ENCODE measurements at regions not wholly inside any gene's neighbourhood (a gene's known extent, or its start where the extent isn't known, plus 50 kb on each side); places are given as distances from the start of the nearest gene placed in this dataset.
A peak's percentile ranks its signal among the peaks of the same experiment; 100 is the strongest.

GRCh38 chr15:94535298-94536048 lies 304.1 kb downstream of the MCTP2 start:
- H3K27me3 Mint-ChIP-seq (ENCODE audit: low read depth in 3 of 3), result peaks cover 11 to 20% (median 12%) of the 10 kb centered on the region in 3 donors
- no peak for DNase-seq
- no peaks in the 10 kb centered on the region for H3K36me3 Mint-ChIP-seq
- H3K27ac Mint-ChIP-seq, result no peak overlapping the region
- H3K4me3 Mint-ChIP-seq, result no peak overlapping the region
- H3K4me1 Mint-ChIP-seq, result no peaks in the 10 kb centered on the region
- peaks cover 0 to 5% (median 0%) of the 10 kb centered on the region in 6 donors for H3K9me3 Mint-ChIP-seq

- Mint-ChIP-seq H3K27me3 (ENCODE audit: low read depth in 3 of 3) (peaks cover 11 to 20% (median 12%) of the 10 kb centered on the region in 3 donors), H3K36me3 (no peaks in the 10 kb centered on the region), H3K9me3 (peaks cover 0 to 5% (median 0%) of the 10 kb centered on the region in 6 donors), H3K4me1 (no peaks in the 10 kb centered on the region), H3K4me3 (no peak overlapping the region), H3K27ac (no peak overlapping the region)
- DNase-seq, result no peak
Measured at GRCh38 chr15:94536549-94536948, 305.2 kb downstream of the MCTP2 start.

- H3K9me3 Mint-ChIP-seq, result peaks cover 0 to 5% (median 0%) of the 10 kb centered on the region in 6 donors
- peaks cover 8 to 18% (median 14%) of the 10 kb centered on the region in 3 donors for H3K27me3 Mint-ChIP-seq (ENCODE audit: low read depth in 3 of 3)
- H3K4me3 Mint-ChIP-seq, result no peak overlapping the region
- no peaks in the 10 kb centered on the region for H3K36me3 Mint-ChIP-seq
- DNase-seq, result no peak
- no peaks in the 10 kb centered on the region for H3K4me1 Mint-ChIP-seq
- no peak overlapping the region for H3K27ac Mint-ChIP-seq
Measured at GRCh38 chr15:94538280-94538679, 306.9 kb downstream of the MCTP2 start.

- Mint-ChIP-seq H3K27me3 (ENCODE audit: low read depth in 3 of 3) (peaks cover 4 to 21% (median 11%) of the 10 kb centered on the region in 3 donors), H3K27ac (no peak overlapping the region), H3K36me3 (no peaks in the 10 kb centered on the region), H3K4me1 (no peaks in the 10 kb centered on the region), H3K9me3 (no peaks in the 10 kb centered on the region), H3K4me3 (no peak overlapping the region)
- no peak for DNase-seq
Measured at GRCh38 chr15:94542391-94542790, 311.0 kb downstream of the MCTP2 start.

GRCh38 chr15:94546808-94547207 lies 315.4 kb downstream of the MCTP2 start:
- no peaks in the 10 kb centered on the region for H3K36me3 Mint-ChIP-seq
- no peak overlapping the region for H3K4me3 Mint-ChIP-seq
- no peak overlapping the region for H3K27ac Mint-ChIP-seq
- no peak for DNase-seq
- H3K27me3 Mint-ChIP-seq (ENCODE audit: low read depth in 3 of 3), result peaks cover 2 to 15% (median 5%) of the 10 kb centered on the region in 3 donors
- peaks cover 0 to 2% (median 0%) of the 10 kb centered on the region in 6 donors for H3K9me3 Mint-ChIP-seq
- H3K4me1 Mint-ChIP-seq, result no peaks in the 10 kb centered on the region

- Mint-ChIP-seq H3K27me3 (ENCODE audit: low read depth in 3 of 3) (peaks cover 2 to 15% (median 5%) of the 10 kb centered on the region in 3 donors), H3K4me1 (no peaks in the 10 kb centered on the region), H3K4me3 (no peak overlapping the region), H3K27ac (no peak overlapping the region), H3K36me3 (no peaks in the 10 kb centered on the region), H3K9me3 (peaks cover 0 to 2% (median 0%) of the 10 kb centered on the region in 6 donors)
- DNase-seq, result no peak
Measured at GRCh38 chr15:94547711-94548110, 316.4 kb downstream of the MCTP2 start.

- peaks cover 0 to 5% (median 3%) of the 10 kb centered on the region in 3 donors for H3K27me3 Mint-ChIP-seq (ENCODE audit: low read depth in 3 of 3)
- no peak for DNase-seq
- H3K36me3 Mint-ChIP-seq, result no peaks in the 10 kb centered on the region
- no peak overlapping the region for H3K4me3 Mint-ChIP-seq
- H3K9me3 Mint-ChIP-seq, result peaks cover 0 to 2% (median 0%) of the 10 kb centered on the region in 6 donors
- no peak overlapping the region for H3K27ac Mint-ChIP-seq
- H3K4me1 Mint-ChIP-seq, result no peaks in the 10 kb centered on the region
Measured at GRCh38 chr15:94555841-94556519, 324.6 kb downstream of the MCTP2 start.

- Mint-ChIP-seq H3K27ac (no peak overlapping the region), H3K4me1 (no peaks in the 10 kb centered on the region), H3K27me3 (ENCODE audit: low read depth in 3 of 3) (peaks cover 2 to 12% (median 3%) of the 10 kb centered on the region in 3 donors), H3K4me3 (no peak overlapping the region), H3K9me3 (no peaks in the 10 kb centered on the region), H3K36me3 (no peaks in the 10 kb centered on the region)
- no peak for DNase-seq
Measured at GRCh38 chr15:94561036-94561689, 329.8 kb downstream of the MCTP2 start.

- no peaks in the 10 kb centered on the region for H3K4me1 Mint-ChIP-seq
- H3K27me3 Mint-ChIP-seq (ENCODE audit: low read depth in 3 of 3), result peaks cover 3 to 9% (median 6%) of the 10 kb centered on the region in 3 donors
- no peak for DNase-seq
- no peak overlapping the region for H3K4me3 Mint-ChIP-seq
- no peaks in the 10 kb centered on the region for H3K9me3 Mint-ChIP-seq
- no peak overlapping the region for H3K27ac Mint-ChIP-seq
- no peaks in the 10 kb centered on the region for H3K36me3 Mint-ChIP-seq
Measured at GRCh38 chr15:94563456-94563855, 332.1 kb downstream of the MCTP2 start.

- Mint-ChIP-seq H3K4me1 (peaks cover 2 to 5% of the 10 kb centered on the region in 2 donors), H3K36me3 (no peaks in the 10 kb centered on the region), H3K4me3 (no peak overlapping the region), H3K9me3 (peaks cover 0 to 4% (median 0%) of the 10 kb centered on the region in 6 donors), H3K27me3 (ENCODE audit: low read depth in 3 of 3) (peaks cover 9 to 26% (median 13%) of the 10 kb centered on the region in 3 donors), H3K27ac (no peak overlapping the region)
- DNase-seq, result peak; percentile 15 to 22 (median 21)
Measured at GRCh38 chr15:94576889-94577533, 345.6 kb downstream of the MCTP2 start.

- H3K4me3 Mint-ChIP-seq, result no peak overlapping the region
- peaks cover 15 to 34% (median 21%) of the 10 kb centered on the region in 3 donors for H3K27me3 Mint-ChIP-seq (ENCODE audit: low read depth in 3 of 3)
- H3K4me1 Mint-ChIP-seq, result peaks cover 16 to 26% of the 10 kb centered on the region in 2 donors
- no peak overlapping the region for H3K27ac Mint-ChIP-seq
- H3K9me3 Mint-ChIP-seq, result peaks cover 0 to 4% (median 0%) of the 10 kb centered on the region in 6 donors
- DNase-seq, result no peak
- no peaks in the 10 kb centered on the region for H3K36me3 Mint-ChIP-seq
Measured at GRCh38 chr15:94579286-94579685, 347.9 kb downstream of the MCTP2 start.

- Mint-ChIP-seq H3K4me1 (peaks cover 27 to 37% of the 10 kb centered on the region in 2 donors), H3K27me3 (ENCODE audit: low read depth in 3 of 3) (peaks cover 19 to 37% (median 23%) of the 10 kb centered on the region in 3 donors), H3K27ac (no peak overlapping the region), H3K36me3 (no peaks in the 10 kb centered on the region), H3K9me3 (peaks cover 0 to 4% (median 0%) of the 10 kb centered on the region in 6 donors), H3K4me3 (peak overlapping the region in 1 of 5 donors; percentile 14)
- DNase-seq, result no peak
Measured at GRCh38 chr15:94580211-94580885, 349.0 kb downstream of the MCTP2 start.

GRCh38 chr15:94582368-94582767 lies 351.0 kb downstream of the MCTP2 start:
- Mint-ChIP-seq H3K9me3 (no peaks in the 10 kb centered on the region), H3K27ac (no peak overlapping the region), H3K4me3 (no peak overlapping the region), H3K4me1 (peaks cover 33 to 44% of the 10 kb centered on the region in 2 donors), H3K27me3 (ENCODE audit: low read depth in 3 of 3) (peaks cover 22 to 42% (median 31%) of the 10 kb centered on the region in 3 donors), H3K36me3 (no peaks in the 10 kb centered on the region)
- peak; percentile 40 to 46 (median 44) for DNase-seq

Measured in immature natural killer cell (primary cell).